Mesenchymal stem cell (in vitro differentiated cells and primary cell): ENCODE measurements at regions not wholly inside any gene's neighbourhood (a gene's known extent, or its start where the extent isn't known, plus 50 kb on each side); places are given as distances from the start of the nearest gene placed in this dataset.

Source experiments
- DNase-seq: peaks from one replicate; pipeline ENCODE4 v3.0.0-alpha.2; 2013
- H2AFZ ChIP-seq: one replicate; pipeline ENCODE4 v1.6.1; 2013; ENCODE audit warnings: low read depth, mild to moderate bottlenecking, control low read depth, inconsistent platforms, low read length, moderate library complexity
- H2AK5ac ChIP-seq: 2 replicates; pipeline ENCODE4 v1.6.1; 2013; ENCODE audit warnings: low read length, moderate library complexity, mild to moderate bottlenecking, inconsistent platforms; ENCODE audit not compliant: severe bottlenecking
- H2BK120ac ChIP-seq: one replicate; pipeline ENCODE4 v1.6.1; 2013; ENCODE audit warnings: low read depth, mild to moderate bottlenecking, inconsistent platforms, low read length, moderate library complexity
- H2BK12ac ChIP-seq, 2 experiments: one replicate each; pipeline ENCODE4 v1.6.1; 2013; ENCODE audit warnings: inconsistent platforms in 2 of 2, low read length in 2 of 2, mild to moderate bottlenecking in 2 of 2, moderate library complexity in 2 of 2, control low read depth in 1 of 2
- H2BK15ac ChIP-seq: one replicate; pipeline ENCODE4 v1.6.1; 2013; ENCODE audit warnings: mild to moderate bottlenecking, low read depth, inconsistent platforms; ENCODE audit not compliant: poor library complexity, severe bottlenecking
- H2BK5ac ChIP-seq: 2 replicates; pipeline ENCODE4 v1.6.1; 2013; ENCODE audit warnings: low read depth, mild to moderate bottlenecking, low read length, control low read depth, inconsistent platforms; ENCODE audit not compliant: poor library complexity, severe bottlenecking
- H3K14ac ChIP-seq, 2 experiments: one replicate each; pipeline ENCODE4 v1.6.1; 2013; ENCODE audit warnings: inconsistent platforms in 2 of 2, low read length in 2 of 2, control low read depth in 1 of 2, mild to moderate bottlenecking in 1 of 2, moderate library complexity in 1 of 2
- H3K18ac ChIP-seq, 2 experiments: one replicate each; pipeline ENCODE4 v1.6.1; 2013; ENCODE audit warnings: inconsistent platforms in 2 of 2, low read length in 2 of 2, control low read depth in 1 of 2, low read depth in 1 of 2, mild to moderate bottlenecking in 1 of 2
- H3K23ac ChIP-seq, 2 experiments: one replicate each; pipeline ENCODE4 v1.6.1; 2013; ENCODE audit warnings: inconsistent platforms in 2 of 2, low read length in 2 of 2, mild to moderate bottlenecking in 2 of 2, moderate library complexity in 2 of 2, control low read depth in 1 of 2
- H3K27ac ChIP-seq: 2 replicates; pipeline ENCODE4 v1.5.1; 2013; ENCODE audit warnings: mild to moderate bottlenecking, moderate library complexity, low read length, control low read depth, inconsistent platforms; ENCODE audit not compliant: poor library complexity, severe bottlenecking
- H3K27me3 ChIP-seq, 2 experiments: 2 replicates each; pipeline versions ENCODE4 v1.6.1 to v1.7.0; 2013; ENCODE audit warnings: low read length in 2 of 2, mild to moderate bottlenecking in 2 of 2, moderate library complexity in 2 of 2, control low read depth in 1 of 2, inconsistent platforms in 1 of 2; ENCODE audit not compliant: control insufficient read depth in 1 of 2, insufficient read depth in 1 of 2
- H3K36me3 ChIP-seq, 2 experiments: 2 replicates each; pipeline versions ENCODE4 v1.6.1 to v1.7.0; 2013; ENCODE audit warnings: low read length in 2 of 2, control low read depth in 1 of 2, inconsistent platforms in 1 of 2, low read depth in 1 of 2, mild to moderate bottlenecking in 1 of 2; ENCODE audit not compliant: insufficient read depth in 2 of 2, control insufficient read depth in 1 of 2
- H3K4ac ChIP-seq, 2 experiments: one replicate each; pipeline ENCODE4 v1.6.1; 2013; ENCODE audit warnings: inconsistent platforms in 2 of 2, low read length in 2 of 2, mild to moderate bottlenecking in 2 of 2, moderate library complexity in 2 of 2, control low read depth in 1 of 2, low read depth in 1 of 2
- H3K4me1 ChIP-seq: 2 replicates; pipeline ENCODE4 v1.6.1; 2013; ENCODE audit warnings: low read depth, low read length, control low read depth; ENCODE audit not compliant: control insufficient read depth, insufficient read depth
- H3K4me2 ChIP-seq: 2 replicates; pipeline ENCODE4 v1.6.1; 2013; ENCODE audit warnings: low read length, mild to moderate bottlenecking, inconsistent platforms; ENCODE audit not compliant: poor library complexity, severe bottlenecking
- H3K4me3 ChIP-seq, 2 experiments: 2 replicates each; pipeline versions ENCODE4 v1.5.1 to v1.7.0; 2013; ENCODE audit warnings: low read length in 2 of 2, mild to moderate bottlenecking in 2 of 2, control low read depth in 1 of 2, low read depth in 1 of 2; ENCODE audit not compliant: insufficient read depth in 1 of 2
- H3K79me1 ChIP-seq: replicated peaks from 2 replicates; pipeline ENCODE4 v1.6.1; 2013; ENCODE audit warnings: mild to moderate bottlenecking, control low read depth, low read length, inconsistent platforms; ENCODE audit not compliant: poor library complexity, severe bottlenecking
- H3K9ac ChIP-seq: 2 replicates; pipeline ENCODE4 v1.7.0; 2013; ENCODE audit warnings: mild to moderate bottlenecking, low read length, moderate library complexity
- H3K9me3 ChIP-seq: 2 replicates; pipeline ENCODE4 v1.7.0; 2013; ENCODE audit warnings: mild to moderate bottlenecking, low read length; ENCODE audit not compliant: control insufficient read depth
- H4K8ac ChIP-seq: one replicate; pipeline ENCODE4 v1.6.1; 2013; ENCODE audit warnings: inconsistent platforms, mild to moderate bottlenecking, low read length, moderate library complexity
- H4K91ac ChIP-seq: one replicate; pipeline ENCODE4 v1.6.1; 2013; ENCODE audit warnings: mild to moderate bottlenecking, low read length, inconsistent platforms
- WGBS: methylation state at CpG from one replicate; pipeline ENCODE4 v1.1.7; 2013; ENCODE audit warnings: mixed read lengths; 5-methylcytosine and 5-hydroxymethylcytosine counted together

GRCh38 chr2:239662413-239663120, 261.7 kb upstream of the HDAC4 start:
- Histone ChIP-seq H3K36me3 (no peaks in the 10 kb centered on the region), H3K79me1 (no peaks in the 10 kb centered on the region), H2BK12ac (no peak overlapping the region), H2AK5ac (no peak overlapping the region), H3K4me2 (no peak overlapping the region), H4K8ac (no peak overlapping the region), H3K27me3 (peaks cover 0 to 41% of the 10 kb centered on the region in 2 experiments), H4K91ac (no peak overlapping the region), H2BK15ac (no peak overlapping the region), H2BK5ac (no peak overlapping the region), H2AFZ (no peak overlapping the region), H3K27ac (no peak overlapping the region), H3K4me3 (no peak overlapping the region), H3K18ac (no peak overlapping the region), H3K14ac (no peak overlapping the region), H3K9ac (no peak overlapping the region), H3K23ac (no peak overlapping the region), H3K9me3 (no peaks in the 10 kb centered on the region), H3K4me1 (no peaks in the 10 kb centered on the region), H2BK120ac (no peak overlapping the region), H3K4ac (no peak overlapping the region)
- DNase-seq: no peak
- 62% methylated on average over 10 of the region's 16 CpGs for WGBS

GRCh38 chr2:239661334-239662312, 260.8 kb upstream of the HDAC4 start:
- H3K14ac ChIP-seq: no peak overlapping the region
- H3K9me3 ChIP-seq: no peaks in the 10 kb centered on the region
- no peak for DNase-seq
- H3K36me3 ChIP-seq: no peaks in the 10 kb centered on the region
- H2BK5ac ChIP-seq: no peak overlapping the region
- H3K27ac ChIP-seq: no peak overlapping the region
- 81% methylated on average over 9 of the region's 15 CpGs for WGBS
- H2BK120ac ChIP-seq: no peak overlapping the region
- no peak overlapping the region for H3K4me3 ChIP-seq
- H3K4ac ChIP-seq: no peak overlapping the region
- H3K9ac ChIP-seq: no peak overlapping the region
- H3K27me3 ChIP-seq: peaks cover 0 to 40% of the 10 kb centered on the region in 2 experiments
- no peak overlapping the region for H2AK5ac ChIP-seq
- H3K18ac ChIP-seq: no peak overlapping the region
- H2AFZ ChIP-seq: no peak overlapping the region
- H3K23ac ChIP-seq: no peak overlapping the region
- H2BK15ac ChIP-seq: no peak overlapping the region
- no peaks in the 10 kb centered on the region for H3K4me1 ChIP-seq
- H2BK12ac ChIP-seq: no peak overlapping the region
- H4K8ac ChIP-seq: no peak overlapping the region
- no peaks in the 10 kb centered on the region for H3K79me1 ChIP-seq
- H3K4me2 ChIP-seq: no peak overlapping the region
- no peak overlapping the region for H4K91ac ChIP-seq

- Histone ChIP-seq H3K4me1 (no peaks in the 10 kb centered on the region), H2AK5ac (no peak overlapping the region), H3K18ac (no peak overlapping the region), H3K79me1 (no peaks in the 10 kb centered on the region), H3K14ac (no peak overlapping the region), H3K23ac (no peak overlapping the region), H3K4me3 (no peak overlapping the region), H2BK120ac (no peak overlapping the region), H3K4ac (no peak overlapping the region), H3K9ac (no peak overlapping the region), H2AFZ (no peak overlapping the region), H3K9me3 (no peaks in the 10 kb centered on the region), H3K27me3 (peaks cover 0 to 45% of the 10 kb centered on the region in 2 experiments), H3K36me3 (no peaks in the 10 kb centered on the region), H2BK15ac (no peak overlapping the region), H4K91ac (no peak overlapping the region), H3K27ac (no peak overlapping the region), H4K8ac (no peak overlapping the region), H3K4me2 (no peak overlapping the region), H2BK5ac (no peak overlapping the region), H2BK12ac (no peak overlapping the region)
- WGBS: 87% methylated on average over 24 of the region's 24 CpGs
- no peak for DNase-seq
Measured at GRCh38 chr2:239660390-239661230, 259.8 kb upstream of the HDAC4 start.
